ENCODE measurements at regions not wholly inside any gene's neighbourhood (a gene's known extent, or its start where the extent isn't known, plus 50 kb on each side); places are given as distances from the start of the nearest gene placed in this dataset.

- TF ChIP-seq POLR2A (IDR thresholded peaks at IDR 0.05) (no peak), CTCF (IDR thresholded peaks at IDR 0.05) (no peak)
Measured at GRCh38 chr9:2303056-2303455, 287.9 kb downstream of the SMARCA2 start.
